Stomach smooth muscle (tissue), 2 donors: ENCODE measurements at regions not wholly inside any gene's neighbourhood (a gene's known extent, or its start where the extent isn't known, plus 50 kb on each side); places are given as distances from the start of the nearest gene placed in this dataset.

ENCODE experiments used
- H3K27ac ChIP-seq: one replicate; pipeline ENCODE4 v1.7.0; 2013; ENCODE audit warnings: mild to moderate bottlenecking, low read length, inconsistent platforms
- H3K27me3 ChIP-seq, 2 donors: one replicate each; pipeline ENCODE4 v1.7.0; 2013; ENCODE audit warnings: low read length in 2 of 2; ENCODE audit not compliant: insufficient read depth in 2 of 2, control insufficient read depth in 1 of 2
- H3K36me3 ChIP-seq, 2 donors: one replicate each; pipeline ENCODE4 v1.7.0; 2013; ENCODE audit warnings: low read length in 2 of 2; ENCODE audit not compliant: control insufficient read depth in 2 of 2, insufficient read depth in 2 of 2
- H3K4me1 ChIP-seq: one replicate; pipeline ENCODE4 v1.7.0; 2013; ENCODE audit warnings: low read length; ENCODE audit not compliant: control insufficient read depth, insufficient read depth
- H3K4me3 ChIP-seq, 2 donors: one replicate each; pipeline ENCODE4 v1.7.0; 2013; ENCODE audit warnings: low read length in 2 of 2
- H3K9ac ChIP-seq, 2 donors: one replicate each; pipeline ENCODE4 v1.7.0; 2013; ENCODE audit warnings: low read length in 2 of 2, mild to moderate bottlenecking in 1 of 2
- H3K9me3 ChIP-seq, 2 donors: one replicate each; pipeline ENCODE4 v1.7.0; 2013; ENCODE audit warnings: low read length in 2 of 2; ENCODE audit not compliant: control insufficient read depth in 2 of 2
- donor health status: healthy.
- donor health status: Pancreatic carcinoma.

GRCh38 chr22:22042599-22043295 lies 60.2 kb upstream of the TOP3B start:
- Histone ChIP-seq H3K9me3 (no peaks in the 10 kb centered on the region), H3K4me3 (no peak overlapping the region), H3K27ac (no peak overlapping the region)

GRCh38 chr22:22042009-22042408 lies 59.4 kb upstream of the TOP3B start:
- H3K9ac ChIP-seq = no peak overlapping the region
- peaks cover 2 to 6% of the 10 kb centered on the region in 2 donors for H3K27me3 ChIP-seq
- no peaks in the 10 kb centered on the region for H3K36me3 ChIP-seq
- no peak overlapping the region for H3K4me3 ChIP-seq
- H3K27ac ChIP-seq = no peak overlapping the region
- no peaks in the 10 kb centered on the region for H3K9me3 ChIP-seq
- no peaks in the 10 kb centered on the region for H3K4me1 ChIP-seq

More at GRCh38 chr22:22042599-22043295, 60.2 kb upstream of the TOP3B start:
- no peak overlapping the region for H3K9ac ChIP-seq
- no peaks in the 10 kb centered on the region for H3K4me1 ChIP-seq
- H3K36me3 ChIP-seq = no peaks in the 10 kb centered on the region
- H3K27me3 ChIP-seq = peaks cover 2 to 6% of the 10 kb centered on the region in 2 donors

- Histone ChIP-seq H3K4me3 (no peak overlapping the region), H3K36me3 (no peaks in the 10 kb centered on the region), H3K9ac (no peak overlapping the region), H3K9me3 (no peaks in the 10 kb centered on the region), H3K4me1 (no peaks in the 10 kb centered on the region), H3K27me3 (peaks cover 0 to 6% of the 10 kb centered on the region in 2 donors), H3K27ac (no peak overlapping the region)
These were observed 58.3 kb upstream of the TOP3B start for GRCh38 chr22:22040908-22041307.

GRCh38 chr22:22040472-22040871 lies 57.9 kb upstream of the TOP3B start:
- no peak overlapping the region for H3K9ac ChIP-seq
- H3K27me3 ChIP-seq = peaks cover 0 to 6% of the 10 kb centered on the region in 2 donors
- H3K9me3 ChIP-seq = no peaks in the 10 kb centered on the region
- H3K27ac ChIP-seq = no peak overlapping the region
- H3K4me1 ChIP-seq = no peaks in the 10 kb centered on the region
- H3K4me3 ChIP-seq = no peak overlapping the region
- no peaks in the 10 kb centered on the region for H3K36me3 ChIP-seq

- H3K27ac ChIP-seq = no peak overlapping the region
- no peaks in the 10 kb centered on the region for H3K36me3 ChIP-seq
- H3K4me1 ChIP-seq = no peaks in the 10 kb centered on the region
- peaks cover 0 to 6% of the 10 kb centered on the region in 2 donors for H3K27me3 ChIP-seq
- no peak overlapping the region for H3K9ac ChIP-seq
- no peak overlapping the region for H3K4me3 ChIP-seq
- H3K9me3 ChIP-seq = no peaks in the 10 kb centered on the region
These were observed 56.9 kb upstream of the TOP3B start for GRCh38 chr22:22039286-22040074.

- Histone ChIP-seq H3K36me3 (no peaks in the 10 kb centered on the region), H3K4me1 (no peaks in the 10 kb centered on the region), H3K27ac (no peak overlapping the region), H3K9ac (no peak overlapping the region), H3K4me3 (no peak overlapping the region), H3K9me3 (no peaks in the 10 kb centered on the region), H3K27me3 (peaks cover 0 to 3% of the 10 kb centered on the region in 2 donors)
These were observed 55.7 kb upstream of the TOP3B start for GRCh38 chr22:22038178-22038880.

- Histone ChIP-seq H3K4me3 (no peak overlapping the region), H3K27ac (no peak overlapping the region), H3K4me1 (no peaks in the 10 kb centered on the region), H3K27me3 (no peaks in the 10 kb centered on the region), H3K9me3 (no peaks in the 10 kb centered on the region), H3K9ac (no peak overlapping the region), H3K36me3 (no peaks in the 10 kb centered on the region)
These were observed 55.2 kb upstream of the TOP3B start for GRCh38 chr22:22037740-22038139.

GRCh38 chr22:22037229-22037628 lies 54.6 kb upstream of the TOP3B start:
- no peak overlapping the region for H3K9ac ChIP-seq
- H3K36me3 ChIP-seq = no peaks in the 10 kb centered on the region
- no peaks in the 10 kb centered on the region for H3K4me1 ChIP-seq
- H3K27me3 ChIP-seq = peaks cover 3% of the 10 kb centered on the region in 2 donors
- H3K27ac ChIP-seq = no peak overlapping the region
- no peaks in the 10 kb centered on the region for H3K9me3 ChIP-seq
- H3K4me3 ChIP-seq = no peak overlapping the region

- peaks cover 3% of the 10 kb centered on the region in 2 donors for H3K27me3 ChIP-seq
- no peaks in the 10 kb centered on the region for H3K36me3 ChIP-seq
- no peak overlapping the region for H3K4me3 ChIP-seq
- H3K9ac ChIP-seq = no peak overlapping the region
- no peaks in the 10 kb centered on the region for H3K9me3 ChIP-seq
- no peak overlapping the region for H3K27ac ChIP-seq
- H3K4me1 ChIP-seq = peaks cover 2% of the 10 kb centered on the region
These were observed 54.0 kb upstream of the TOP3B start for GRCh38 chr22:22036588-22036987.

GRCh38 chr22:22035771-22036314 lies 53.3 kb upstream of the TOP3B start:
- peaks cover 7% of the 10 kb centered on the region for H3K4me1 ChIP-seq
- no peak overlapping the region for H3K27ac ChIP-seq

More at GRCh38 chr22:22035771-22036314, 53.3 kb upstream of the TOP3B start:
- Histone ChIP-seq H3K9ac (no peak overlapping the region), H3K36me3 (no peaks in the 10 kb centered on the region), H3K27me3 (peaks cover 3% of the 10 kb centered on the region in 2 donors), H3K4me3 (no peak overlapping the region), H3K9me3 (no peaks in the 10 kb centered on the region)
